Dendritic cell treated with granulocyte-macrophage colony-stimulating factor and Interleukin-4, amounts not matched to agents 40 ng/mL and 50 ng/mL, for 4 days (primary cell): ENCODE measurements at regions not wholly inside any gene's neighbourhood (a gene's known extent, or its start where the extent isn't known, plus 50 kb on each side); places are given as distances from the start of the nearest gene placed in this dataset.
"Not testable (repeated sequence)": the region's sequence is repeated elsewhere in the genome, so short reads cannot be mapped to it uniquely, and the experiment has no call there.

Experiments used
- H3K27ac Mint-ChIP-seq: one replicate; pipeline ENCODE4 v1.8.0; 2022; ENCODE audit warnings: mild to moderate bottlenecking, mixed read lengths
- H3K27me3 Mint-ChIP-seq: one replicate; pipeline ENCODE4 v1.8.0; 2022; ENCODE audit warnings: mild to moderate bottlenecking, mixed read lengths
- H3K36me3 Mint-ChIP-seq: one replicate; pipeline ENCODE4 v1.8.0; 2022; ENCODE audit warnings: low read depth, mixed read lengths
- H3K4me1 Mint-ChIP-seq: one replicate; pipeline ENCODE4 v1.8.0; 2022; ENCODE audit warnings: low read depth, mixed read lengths
- H3K4me3 Mint-ChIP-seq: one replicate; pipeline ENCODE4 v1.8.0; 2022; ENCODE audit warnings: mild to moderate bottlenecking, moderate library complexity, mixed read lengths
- H3K9me3 Mint-ChIP-seq: one replicate; pipeline ENCODE4 v1.8.0; 2022; ENCODE audit warnings: mixed read lengths
- intact Hi-C: fragments of 100-400 bp; cut with micrococcal nuclease; formaldehyde crosslinking; loops from one replicate; pipeline ENCODE4 v1.15.0; 2022

DNA sequence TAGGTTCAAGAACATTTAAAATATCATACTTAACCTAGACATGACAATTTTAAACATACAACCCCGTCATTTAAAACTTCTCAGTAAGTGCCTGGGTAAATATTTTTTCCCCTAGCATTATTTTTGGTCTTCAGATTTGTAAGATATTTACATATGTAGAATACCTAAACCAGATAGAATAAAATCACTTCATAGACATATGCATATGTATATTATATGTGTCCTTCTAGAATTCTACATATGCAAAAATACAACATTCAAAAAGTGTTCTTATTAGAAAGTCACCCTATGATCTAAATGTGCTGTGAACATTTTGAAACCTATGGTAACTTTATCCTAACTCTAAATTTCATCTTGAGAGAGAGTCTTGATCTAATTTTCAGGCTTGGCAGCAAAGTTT is 1467.0 kb upstream of the B3GALT2 start:
- intact Hi-C loops = no loop called here
- Mint-ChIP-seq H3K9me3 (no peaks in the 10 kb centered on the region), H3K36me3 (no peaks in the 10 kb centered on the region), H3K4me3 (no peak overlapping the region), H3K27ac (no peak overlapping the region), H3K27me3 (no peaks in the 10 kb centered on the region), H3K4me1 (no peaks in the 10 kb centered on the region)

DNA sequence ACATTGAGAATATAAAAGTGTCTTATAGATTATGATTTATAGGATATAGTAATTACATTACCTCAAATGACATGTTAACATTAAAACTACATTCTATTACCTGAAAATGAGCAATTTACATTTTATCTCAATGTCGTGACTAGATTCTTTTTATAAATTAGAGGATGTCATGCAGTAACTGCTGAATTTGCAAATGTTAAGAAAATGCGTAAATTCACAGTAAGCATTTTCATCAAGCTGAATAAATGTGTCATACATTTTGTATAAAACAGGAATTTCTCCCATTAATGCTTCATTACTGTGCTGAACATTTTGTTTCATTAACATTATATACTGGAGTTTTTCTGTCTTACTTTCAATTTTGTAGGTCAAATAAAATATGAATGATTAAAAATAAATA is 1460.7 kb upstream of the B3GALT2 start:
- H3K9me3 Mint-ChIP-seq = peaks cover 16% of the 10 kb centered on the region
- no peaks in the 10 kb centered on the region for H3K36me3 Mint-ChIP-seq
- no peak overlapping the region for H3K4me3 Mint-ChIP-seq
- H3K27ac Mint-ChIP-seq = no peak overlapping the region
- intact Hi-C loops = no loop called here
- H3K4me1 Mint-ChIP-seq = no peaks in the 10 kb centered on the region
- H3K27me3 Mint-ChIP-seq = no peaks in the 10 kb centered on the region

DNA sequence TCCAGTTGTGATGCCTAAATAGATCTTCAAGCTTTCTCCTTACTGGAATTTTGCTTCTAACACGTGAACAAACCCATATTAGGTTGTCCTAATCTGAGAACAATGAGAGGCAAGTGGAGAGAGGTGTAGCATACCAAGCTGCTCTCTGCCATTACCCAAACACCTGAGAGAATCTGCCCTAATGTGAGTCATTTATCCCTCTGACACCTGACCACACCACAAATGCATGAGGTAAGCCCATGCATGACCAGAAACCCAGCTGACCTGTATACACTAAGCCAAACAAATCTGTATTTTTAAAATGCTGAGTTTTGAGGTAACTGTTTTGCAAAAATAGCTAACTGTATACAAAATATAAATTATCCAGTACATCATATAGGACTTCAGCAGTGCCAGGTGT is 1458.1 kb upstream of the B3GALT2 start:
- H3K9me3 Mint-ChIP-seq = peaks cover 39% of the 10 kb centered on the region
- H3K4me1 Mint-ChIP-seq = no peaks in the 10 kb centered on the region
- H3K36me3 Mint-ChIP-seq = no peaks in the 10 kb centered on the region
- intact Hi-C loops = no loop called here
- H3K27me3 Mint-ChIP-seq = no peaks in the 10 kb centered on the region
- H3K4me3 Mint-ChIP-seq = no peak overlapping the region
- no peak overlapping the region for H3K27ac Mint-ChIP-seq

DNA sequence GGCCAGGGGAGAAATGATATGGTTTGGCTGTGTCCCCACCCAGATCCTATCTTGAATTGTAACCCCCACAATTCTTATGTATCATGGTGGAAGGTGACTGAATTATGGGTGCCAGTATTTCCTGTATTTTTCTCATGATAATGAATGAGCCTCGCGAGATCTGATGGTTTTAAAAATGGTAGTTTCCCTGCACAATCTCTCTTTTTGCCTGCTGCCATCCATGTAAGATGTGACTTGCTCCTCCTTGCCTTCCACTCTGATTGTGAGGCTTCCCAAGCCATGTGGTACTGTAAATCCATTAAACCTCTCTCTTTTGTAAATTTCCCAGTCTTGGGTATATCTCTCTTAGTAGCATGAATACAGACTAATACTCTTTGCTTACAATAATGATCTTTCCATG is 1453.9 kb upstream of the B3GALT2 start:
- no peak overlapping the region for H3K4me3 Mint-ChIP-seq
- H3K27ac Mint-ChIP-seq = no peak overlapping the region
- H3K9me3 Mint-ChIP-seq = peaks cover 53% of the 10 kb centered on the region
- H3K4me1 Mint-ChIP-seq = no peaks in the 10 kb centered on the region
- intact Hi-C loops = no loop called here
- no peaks in the 10 kb centered on the region for H3K27me3 Mint-ChIP-seq
- no peaks in the 10 kb centered on the region for H3K36me3 Mint-ChIP-seq

DNA sequence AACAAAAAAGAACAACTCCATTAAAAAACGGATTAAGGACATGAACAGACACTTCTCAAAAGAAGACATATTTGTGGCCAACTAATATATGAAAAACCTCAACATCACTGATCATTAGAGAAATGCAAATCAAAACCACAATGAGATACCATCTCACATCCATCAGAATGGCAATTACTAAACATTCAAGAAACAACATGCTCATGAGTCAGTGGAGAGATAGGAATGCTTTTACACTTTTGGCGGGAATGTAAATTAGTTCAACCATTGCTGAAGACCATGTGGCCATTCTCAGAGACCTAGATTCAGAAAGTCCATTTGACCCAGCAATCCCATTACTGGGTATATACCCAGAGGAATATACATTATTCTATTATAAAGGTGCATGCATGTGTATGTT is 1442.6 kb upstream of the B3GALT2 start:
- Mint-ChIP-seq H3K9me3 (peaks cover 28% of the 10 kb centered on the region), H3K27me3 (no peaks in the 10 kb centered on the region), H3K4me1 (no peaks in the 10 kb centered on the region), H3K4me3 (no peak overlapping the region), H3K27ac (no peak overlapping the region), H3K36me3 (no peaks in the 10 kb centered on the region)
- intact Hi-C loops = no loop called here

DNA sequence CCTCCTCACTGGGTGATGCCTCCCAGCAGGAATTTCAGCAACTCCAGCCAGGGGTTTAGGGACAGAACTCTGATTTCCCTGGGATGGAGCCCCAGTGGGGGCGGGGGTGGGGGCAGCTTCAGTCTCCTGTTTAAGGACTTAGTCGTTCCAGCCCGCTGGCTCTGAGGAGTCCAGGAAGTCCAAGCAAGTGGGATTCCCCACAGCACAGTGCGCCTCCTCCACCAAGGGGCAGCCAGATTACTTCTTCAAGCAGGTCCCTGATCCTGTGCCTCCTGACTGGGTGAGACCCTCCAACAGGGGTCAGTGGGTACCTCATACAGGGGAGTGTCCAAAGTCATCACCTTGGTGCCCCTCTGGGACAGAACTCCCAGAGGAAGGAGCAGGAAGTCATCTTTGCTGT is 1438.4 kb upstream of the B3GALT2 start:
- H3K27ac Mint-ChIP-seq = no peak overlapping the region
- H3K4me3 Mint-ChIP-seq = no peak overlapping the region
- no peaks in the 10 kb centered on the region for H3K36me3 Mint-ChIP-seq
- no peaks in the 10 kb centered on the region for H3K27me3 Mint-ChIP-seq
- intact Hi-C loops = no loop called here
- H3K4me1 Mint-ChIP-seq = no peaks in the 10 kb centered on the region
- H3K9me3 Mint-ChIP-seq = peaks cover 28% of the 10 kb centered on the region

GRCh38 chr1:194618101-194618500 is 1431.7 kb upstream of the B3GALT2 start:
- intact Hi-C loops = no loop called here
- Mint-ChIP-seq H3K9me3 (peaks cover 32% of the 10 kb centered on the region), H3K4me1 (no peaks in the 10 kb centered on the region), H3K4me3 (no peak overlapping the region), H3K36me3 (no peaks in the 10 kb centered on the region), H3K27ac (no peak overlapping the region), H3K27me3 (no peaks in the 10 kb centered on the region)

- H3K27me3 Mint-ChIP-seq, H3K4me1 Mint-ChIP-seq, intact Hi-C loops, H3K36me3 Mint-ChIP-seq, H3K27ac Mint-ChIP-seq, H3K4me3 Mint-ChIP-seq: not testable (repeated sequence)
- H3K9me3 Mint-ChIP-seq = peaks cover 32% of the 10 kb centered on the region
Observed at GRCh38 chr1:194617272-194617671, 1430.9 kb upstream of the B3GALT2 start.

DNA sequence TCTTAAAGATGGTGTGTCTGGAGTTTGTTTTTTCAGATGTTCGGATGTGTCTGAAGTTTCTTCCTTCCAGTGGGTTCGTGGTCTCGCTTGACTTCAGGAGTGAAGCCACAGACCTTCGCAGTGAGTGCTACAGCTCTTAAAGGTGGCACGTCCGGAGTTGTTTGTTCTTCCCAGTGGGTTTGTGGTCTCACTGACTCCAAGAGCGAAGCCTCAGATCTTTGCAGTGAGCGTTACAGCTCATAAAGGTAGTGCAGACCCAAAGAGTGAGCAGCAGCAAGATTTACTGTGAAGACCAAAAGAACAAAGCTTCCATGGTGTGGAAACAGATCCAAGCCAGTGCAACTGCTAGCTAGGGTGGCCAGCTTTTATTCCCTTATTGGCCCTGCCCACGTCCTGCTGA is 1430.4 kb upstream of the B3GALT2 start:
- H3K4me3 Mint-ChIP-seq = no peak overlapping the region
- no peaks in the 10 kb centered on the region for H3K4me1 Mint-ChIP-seq
- H3K27ac Mint-ChIP-seq = no peak overlapping the region
- H3K9me3 Mint-ChIP-seq = peaks cover 32% of the 10 kb centered on the region
- intact Hi-C loops = no loop called here
- H3K36me3 Mint-ChIP-seq = no peaks in the 10 kb centered on the region
- H3K27me3 Mint-ChIP-seq = no peaks in the 10 kb centered on the region

GRCh38 chr1:194602184-194602583 is 1415.8 kb upstream of the B3GALT2 start:
- Mint-ChIP-seq H3K36me3 (no peaks in the 10 kb centered on the region), H3K27me3 (no peaks in the 10 kb centered on the region), H3K9me3 (no peaks in the 10 kb centered on the region), H3K4me1 (no peaks in the 10 kb centered on the region), H3K4me3 (no peak overlapping the region), H3K27ac (no peak overlapping the region)
- intact Hi-C loops = no loop called here

DNA sequence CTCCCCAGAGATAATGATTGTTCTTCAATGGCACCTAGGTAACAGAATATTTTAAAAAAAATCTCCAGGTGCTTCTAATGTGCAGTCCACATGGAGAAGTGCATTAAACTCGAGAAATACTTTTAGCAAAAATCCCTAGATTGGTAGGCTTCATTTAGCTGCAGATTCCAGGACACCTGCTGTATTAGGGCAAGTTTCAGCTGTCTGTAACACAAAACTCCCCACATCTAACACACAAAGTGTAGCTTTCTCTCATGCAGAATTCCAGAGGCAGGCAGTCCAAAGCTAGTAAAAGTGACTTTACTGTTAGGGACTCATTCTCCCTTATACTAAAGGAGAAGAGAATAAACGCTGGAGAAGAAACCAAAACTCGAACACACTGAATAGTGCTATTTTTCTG is 1414.3 kb upstream of the B3GALT2 start:
- Mint-ChIP-seq H3K27me3 (no peaks in the 10 kb centered on the region), H3K9me3 (no peaks in the 10 kb centered on the region), H3K4me3 (no peak overlapping the region), H3K4me1 (no peaks in the 10 kb centered on the region), H3K36me3 (no peaks in the 10 kb centered on the region), H3K27ac (no peak overlapping the region)
- intact Hi-C loops = no loop called here

DNA sequence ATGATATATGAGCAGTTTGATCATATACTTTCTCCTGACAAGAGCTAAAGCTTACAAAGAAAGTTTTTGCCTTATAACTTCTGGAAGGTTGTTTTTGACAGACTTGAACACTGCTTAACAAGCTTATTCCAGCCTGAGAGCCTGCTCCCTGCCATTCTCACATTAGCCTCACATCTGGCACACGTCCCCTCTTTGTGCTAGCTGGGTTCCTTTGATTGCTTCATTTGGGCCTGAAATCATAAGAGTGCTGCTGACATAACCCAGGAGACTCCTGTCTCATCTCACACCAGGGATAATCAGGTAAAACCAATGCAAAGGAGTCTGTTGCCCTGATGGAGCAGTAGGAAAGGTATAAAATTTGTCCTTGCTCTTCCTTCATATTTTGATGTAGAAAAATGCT is 1411.7 kb upstream of the B3GALT2 start:
- H3K4me1 Mint-ChIP-seq = no peaks in the 10 kb centered on the region
- intact Hi-C loops = no loop called here

GRCh38 chr1:194586302-194586701 is 1399.9 kb upstream of the B3GALT2 start:
- Mint-ChIP-seq H3K27me3 (no peaks in the 10 kb centered on the region), H3K9me3 (peaks cover 18% of the 10 kb centered on the region), H3K4me3 (no peak overlapping the region), H3K36me3 (no peaks in the 10 kb centered on the region), H3K4me1 (no peaks in the 10 kb centered on the region), H3K27ac (no peak overlapping the region)
- intact Hi-C loops = no loop called here

More for the DNA sequence above, 1411.7 kb upstream of the B3GALT2 start:
- Mint-ChIP-seq H3K9me3 (no peaks in the 10 kb centered on the region), H3K27me3 (no peaks in the 10 kb centered on the region), H3K4me3 (no peak overlapping the region), H3K36me3 (no peaks in the 10 kb centered on the region), H3K27ac (no peak overlapping the region)

GRCh38 chr1:194584052-194584451 is 1397.6 kb upstream of the B3GALT2 start:
- Mint-ChIP-seq H3K27me3 (no peaks in the 10 kb centered on the region), H3K4me3 (no peak overlapping the region), H3K4me1 (no peaks in the 10 kb centered on the region), H3K36me3 (no peaks in the 10 kb centered on the region), H3K27ac (no peak overlapping the region), H3K9me3 (peaks cover 26% of the 10 kb centered on the region)
- intact Hi-C loops = no loop called here

DNA sequence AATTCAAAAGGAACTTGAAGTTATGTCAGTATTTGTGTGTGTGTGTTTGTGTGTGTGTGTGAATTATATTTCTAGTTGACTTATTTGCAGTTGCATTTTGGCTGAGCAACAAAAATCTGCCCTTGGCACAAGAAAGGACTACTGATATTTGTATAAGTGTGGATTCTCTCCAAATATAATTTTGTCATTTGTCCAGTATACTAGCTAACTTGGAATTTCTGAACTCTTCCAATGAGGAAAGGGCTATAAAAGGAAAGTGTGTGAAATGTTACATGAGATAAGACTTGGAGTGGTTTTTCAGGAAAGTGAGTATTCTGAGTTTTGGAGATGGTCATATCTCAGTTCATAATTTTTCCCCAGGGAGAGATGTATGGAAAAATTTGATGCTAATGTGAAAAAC is 1384.1 kb upstream of the B3GALT2 start:
- no peak overlapping the region for H3K27ac Mint-ChIP-seq
- H3K4me3 Mint-ChIP-seq = no peak overlapping the region
- no peaks in the 10 kb centered on the region for H3K27me3 Mint-ChIP-seq
- H3K36me3 Mint-ChIP-seq = no peaks in the 10 kb centered on the region
- intact Hi-C loops = no loop called here
- peaks cover 16% of the 10 kb centered on the region for H3K9me3 Mint-ChIP-seq
- no peaks in the 10 kb centered on the region for H3K4me1 Mint-ChIP-seq

DNA sequence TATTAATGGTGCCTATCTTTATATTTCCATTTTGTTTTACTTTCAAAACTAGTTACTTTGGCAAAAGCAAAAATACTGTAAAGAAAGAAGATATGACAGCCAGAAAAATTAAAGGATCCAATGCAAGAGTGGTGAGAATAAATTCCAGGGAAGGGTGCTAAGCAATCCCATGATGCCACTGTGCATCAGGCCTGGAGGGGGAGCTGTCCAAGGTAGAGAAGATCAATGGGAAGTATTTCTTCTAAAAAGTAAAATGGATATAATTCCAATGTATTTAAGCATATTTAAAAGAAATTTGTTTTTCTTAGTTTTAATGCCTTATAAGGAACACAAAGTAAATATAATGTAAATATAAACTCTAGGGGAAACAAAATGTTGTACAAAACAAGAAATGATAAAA is 1382.2 kb upstream of the B3GALT2 start:
- Mint-ChIP-seq H3K36me3 (no peaks in the 10 kb centered on the region), H3K27me3 (no peaks in the 10 kb centered on the region), H3K4me3 (no peak overlapping the region), H3K9me3 (peaks cover 16% of the 10 kb centered on the region), H3K4me1 (no peaks in the 10 kb centered on the region), H3K27ac (no peak overlapping the region)
- intact Hi-C loops = no loop called here
